Liver (tissue), 8 donors: ENCODE measurements at regions not wholly inside any gene's neighbourhood (a gene's known extent, or its start where the extent isn't known, plus 50 kb on each side); places are given as distances from the start of the nearest gene placed in this dataset.

Experiments used
- DNase-seq: peaks from one replicate; pipeline ENCODE4 v3.0.0-alpha.2; 2017; ENCODE audit warnings: low spot score
- H3K27ac ChIP-seq, 2 donors: one replicate each; pipeline ENCODE4 v1.7.0; 2013; ENCODE audit warnings: inconsistent platforms in 2 of 2, low read length in 2 of 2, control low read depth in 1 of 2, low read depth in 1 of 2, mild to moderate bottlenecking in 1 of 2
- H3K27me3 ChIP-seq, 4 donors: one replicate each; pipeline versions ENCODE4 v1.6.1 to v1.7.0; 2013; ENCODE audit warnings: low read length in 3 of 4, inconsistent platforms in 1 of 4, mild to moderate bottlenecking in 1 of 4, moderate library complexity in 1 of 4; ENCODE audit not compliant: control insufficient read depth in 4 of 4, insufficient read depth in 4 of 4
- H3K36me3 ChIP-seq, 4 donors: one replicate each; pipeline versions ENCODE4 v1.6.1 to v1.7.0; 2013; ENCODE audit warnings: low read length in 3 of 4, mild to moderate bottlenecking in 3 of 4, low read depth in 1 of 4, moderate library complexity in 1 of 4; ENCODE audit not compliant: control insufficient read depth in 4 of 4, insufficient read depth in 3 of 4
- H3K4me1 ChIP-seq, 4 donors: one replicate each; pipeline versions ENCODE4 v1.6.1 to v1.7.0; 2013; ENCODE audit warnings: low read length in 3 of 4, mild to moderate bottlenecking in 3 of 4, moderate library complexity in 1 of 4; ENCODE audit not compliant: control insufficient read depth in 4 of 4, insufficient read depth in 4 of 4
- H3K4me3 ChIP-seq, 3 donors: one replicate each; pipeline versions ENCODE4 v1.6.1 to v1.7.0; 2013; ENCODE audit warnings: low read length in 3 of 3, control low read depth in 1 of 3, low read depth in 1 of 3, mild to moderate bottlenecking in 1 of 3
- H3K9ac ChIP-seq, 2 donors: one replicate each; pipeline ENCODE4 v1.7.0; 2013; ENCODE audit warnings: low read length in 2 of 2, mild to moderate bottlenecking in 2 of 2, moderate library complexity in 2 of 2, control low read depth in 1 of 2, low read depth in 1 of 2
- H3K9me3 ChIP-seq, 4 donors: one replicate each; pipeline versions ENCODE4 v1.6.1 to v1.7.0; 2013; ENCODE audit warnings: low read length in 3 of 4; ENCODE audit not compliant: control insufficient read depth in 4 of 4
- EGR1 ChIP-seq, 2 donors: IDR thresholded peaks; 2 replicates each; pipeline ENCODE4 v1.6.1; 2016 to 2018; ENCODE audit warnings: antibody characterized with exemption in 2 of 2, low read depth in 2 of 2
- FOXA1 ChIP-seq: IDR thresholded peaks from 2 replicates; pipeline ENCODE4 v1.6.1; 2016; ENCODE audit warnings: antibody characterized with exemption
- FOXA2 ChIP-seq: IDR thresholded peaks from 2 replicates; pipeline ENCODE4 v1.6.1; 2016; ENCODE audit warnings: antibody characterized with exemption
- GABPA ChIP-seq, 2 donors: IDR thresholded peaks in 1 of 2; conservative IDR thresholded peaks in 1 of 2; 2 replicates each; pipeline ENCODE4 v1.6.1; 2016; ENCODE audit warnings: antibody characterized with exemption in 2 of 2, mild to moderate bottlenecking in 1 of 2, moderate library complexity in 1 of 2
- HNF4A ChIP-seq, 2 donors: conservative IDR thresholded peaks; 2 replicates each; pipeline ENCODE4 v1.6.1; 2016; ENCODE audit warnings: antibody characterized with exemption in 2 of 2, mild to moderate bottlenecking in 2 of 2
- HNF4G ChIP-seq: IDR thresholded peaks from 2 replicates; pipeline ENCODE4 v1.6.1; 2016; ENCODE audit warnings: antibody characterized with exemption
- JUND ChIP-seq, 2 donors: IDR thresholded peaks; 2 replicates each; pipeline ENCODE4 v1.6.1; 2016; ENCODE audit warnings: antibody characterized with exemption in 2 of 2
- NR2F2 ChIP-seq: IDR thresholded peaks from 2 replicates; pipeline ENCODE4 v1.6.1; 2016; ENCODE audit warnings: antibody characterized with exemption
- RAD21 ChIP-seq, 2 donors: IDR thresholded peaks; 2 replicates each; pipeline ENCODE4 v1.6.1; 2016; ENCODE audit warnings: antibody characterized with exemption in 2 of 2, mild to moderate bottlenecking in 2 of 2
- RXRA ChIP-seq, 2 donors: IDR thresholded peaks; 2 replicates each; pipeline ENCODE4 v1.6.1; 2017 to 2018; ENCODE audit warnings: antibody characterized with exemption in 2 of 2, mild to moderate bottlenecking in 1 of 2
- SP1 ChIP-seq: IDR thresholded peaks from 2 replicates; pipeline ENCODE4 v1.6.1; 2018; ENCODE audit warnings: antibody characterized with exemption, mild to moderate bottlenecking
- TAF1 ChIP-seq: conservative IDR thresholded peaks from 2 replicates; pipeline ENCODE4 v1.6.1; 2016; ENCODE audit warnings: antibody characterized with exemption, mild to moderate bottlenecking
- YY1 ChIP-seq: IDR thresholded peaks from 2 replicates; pipeline ENCODE4 v1.6.1; 2016; ENCODE audit warnings: antibody characterized with exemption, mild to moderate bottlenecking
- WGBS: extraction: QIAGEN DNeasy Blood & Tissue Kit; methylation state at CpG from one replicate; pipeline ENCODE4 v1.1.7; 2013; 5-methylcytosine and 5-hydroxymethylcytosine counted together
- TF ChIP-seq, protein P1 (sequence below): fragments of 150-350 bp; IDR thresholded peaks from 2 replicates; pipeline ENCODE4 v1.5.1; 2017; ENCODE audit warnings: improper control_type of control experiment, low read depth, low read length; ENCODE audit not compliant: missing input control
- TF ChIP-seq, protein P2 (sequence below): IDR thresholded peaks from 2 replicates; pipeline ENCODE4 v1.6.1; 2016; ENCODE audit warnings: antibody characterized with exemption
- TF ChIP-seq, protein P3 (sequence below): IDR thresholded peaks from 2 replicates; pipeline ENCODE4 v1.6.1; 2016; ENCODE audit warnings: antibody characterized with exemption
- TF ChIP-seq, protein P4 (sequence below): IDR thresholded peaks from 2 replicates; pipeline ENCODE4 v1.6.1; 2016; ENCODE audit warnings: antibody characterized with exemption, mild to moderate bottlenecking
- donor health status: healthy.
- donor health status: healthy.
- donor health status: healthy.
- donor health status: healthy.
- donor health status: healthy.

DNA sequence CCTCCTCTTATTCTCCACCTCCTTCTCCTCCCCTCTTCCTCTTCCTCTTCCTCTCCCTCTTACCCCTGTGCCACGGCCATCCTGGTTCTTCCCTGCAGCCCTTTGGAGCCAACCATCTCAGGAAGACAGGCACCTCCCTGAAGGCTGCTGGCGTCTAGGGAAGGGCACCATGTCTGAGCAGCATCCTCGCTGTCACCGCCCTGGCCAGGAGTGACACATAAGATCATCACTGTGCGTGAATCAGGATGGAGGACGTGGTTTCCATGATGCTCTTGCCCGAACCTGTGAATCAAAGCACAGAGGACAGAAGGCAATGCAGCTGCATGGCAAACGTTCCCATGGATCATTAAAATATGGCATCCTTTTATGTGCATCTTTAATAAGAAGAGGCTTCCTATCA, 236.0 kb downstream of the SH3BP4 start:
- Histone ChIP-seq H3K4me1 (no peaks in the 10 kb centered on the region), H3K9me3 (peaks cover 0 to 6% (median 0%) of the 10 kb centered on the region in 4 donors), H3K27ac (no peak overlapping the region), H3K27me3 (peaks cover 0 to 4% (median 0%) of the 10 kb centered on the region in 4 donors), H3K9ac (no peak overlapping the region), H3K36me3 (no peaks in the 10 kb centered on the region), H3K4me3 (no peak overlapping the region)
- TF ChIP-seq SP1 (no peak), HNF4A (conservative IDR thresholded peaks at IDR 0.05) (no peak), RAD21 (IDR thresholded peaks at IDR 0.05) (no peak), EGR1 (IDR thresholded peaks at IDR 0.05; ENCODE audit: low read depth in 2 of 2) (no peak), NR2F2 (no peak), YY1 (no peak)
- DNase-seq, result no peak
- WGBS, result 86% methylated on average over 8 of the region's 8 CpGs

DNA sequence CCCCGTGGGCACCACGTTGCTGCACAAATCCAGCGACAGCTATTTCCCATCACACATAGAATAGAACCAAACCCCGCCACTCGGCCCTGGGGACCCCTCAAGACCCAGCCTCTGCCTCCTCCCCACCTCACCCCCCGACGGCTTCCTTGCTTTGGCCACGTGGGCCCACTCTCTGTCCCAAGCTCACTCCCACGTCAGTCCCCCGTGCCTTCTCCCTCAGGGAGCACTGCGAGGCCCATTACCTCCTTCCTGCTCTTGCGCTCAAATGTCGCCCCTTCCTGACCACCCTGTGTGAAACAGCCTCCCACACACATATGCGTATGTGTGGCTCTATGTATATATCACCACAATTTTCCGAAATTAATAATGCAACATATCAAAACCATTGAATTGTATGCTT, 239.7 kb downstream of the SH3BP4 start:
- Histone ChIP-seq H3K27ac (no peak overlapping the region), H3K9me3 (peaks cover 0 to 6% (median 0%) of the 10 kb centered on the region in 4 donors), H3K9ac (no peak overlapping the region), H3K36me3 (no peaks in the 10 kb centered on the region), H3K4me1 (no peaks in the 10 kb centered on the region), H3K27me3 (no peaks in the 10 kb centered on the region), H3K4me3 (no peak overlapping the region)
- TF ChIP-seq NR2F2 (no peak), GABPA (IDR thresholded peaks at IDR 0.05 in 1 of 2, conservative IDR thresholded peaks at IDR 0.05 in 1 of 2) (no peak), RAD21 (IDR thresholded peaks at IDR 0.05) (no peak), FOXA2 (no peak), EGR1 (IDR thresholded peaks at IDR 0.05; ENCODE audit: low read depth in 2 of 2) (no peak), HNF4A (conservative IDR thresholded peaks at IDR 0.05) (no peak), TAF1 (no peak), HNF4G (no peak), FOXA1 (no peak), RXRA (IDR thresholded peaks at IDR 0.05) (no peak), JUND (IDR thresholded peaks at IDR 0.05) (no peak), SP1 (no peak)
- TF ChIP-seq, protein P1, sequence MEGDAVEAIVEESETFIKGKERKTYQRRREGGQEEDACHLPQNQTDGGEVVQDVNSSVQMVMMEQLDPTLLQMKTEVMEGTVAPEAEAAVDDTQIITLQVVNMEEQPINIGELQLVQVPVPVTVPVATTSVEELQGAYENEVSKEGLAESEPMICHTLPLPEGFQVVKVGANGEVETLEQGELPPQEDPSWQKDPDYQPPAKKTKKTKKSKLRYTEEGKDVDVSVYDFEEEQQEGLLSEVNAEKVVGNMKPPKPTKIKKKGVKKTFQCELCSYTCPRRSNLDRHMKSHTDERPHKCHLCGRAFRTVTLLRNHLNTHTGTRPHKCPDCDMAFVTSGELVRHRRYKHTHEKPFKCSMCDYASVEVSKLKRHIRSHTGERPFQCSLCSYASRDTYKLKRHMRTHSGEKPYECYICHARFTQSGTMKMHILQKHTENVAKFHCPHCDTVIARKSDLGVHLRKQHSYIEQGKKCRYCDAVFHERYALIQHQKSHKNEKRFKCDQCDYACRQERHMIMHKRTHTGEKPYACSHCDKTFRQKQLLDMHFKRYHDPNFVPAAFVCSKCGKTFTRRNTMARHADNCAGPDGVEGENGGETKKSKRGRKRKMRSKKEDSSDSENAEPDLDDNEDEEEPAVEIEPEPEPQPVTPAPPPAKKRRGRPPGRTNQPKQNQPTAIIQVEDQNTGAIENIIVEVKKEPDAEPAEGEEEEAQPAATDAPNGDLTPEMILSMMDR, result no peak
- TF ChIP-seq, protein P2, sequence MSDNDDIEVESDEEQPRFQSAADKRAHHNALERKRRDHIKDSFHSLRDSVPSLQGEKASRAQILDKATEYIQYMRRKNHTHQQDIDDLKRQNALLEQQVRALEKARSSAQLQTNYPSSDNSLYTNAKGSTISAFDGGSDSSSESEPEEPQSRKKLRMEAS, result no peak
- TF ChIP-seq, protein P3, sequence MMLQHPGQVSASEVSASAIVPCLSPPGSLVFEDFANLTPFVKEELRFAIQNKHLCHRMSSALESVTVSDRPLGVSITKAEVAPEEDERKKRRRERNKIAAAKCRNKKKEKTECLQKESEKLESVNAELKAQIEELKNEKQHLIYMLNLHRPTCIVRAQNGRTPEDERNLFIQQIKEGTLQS, result no peak
- TF ChIP-seq, protein P4, sequence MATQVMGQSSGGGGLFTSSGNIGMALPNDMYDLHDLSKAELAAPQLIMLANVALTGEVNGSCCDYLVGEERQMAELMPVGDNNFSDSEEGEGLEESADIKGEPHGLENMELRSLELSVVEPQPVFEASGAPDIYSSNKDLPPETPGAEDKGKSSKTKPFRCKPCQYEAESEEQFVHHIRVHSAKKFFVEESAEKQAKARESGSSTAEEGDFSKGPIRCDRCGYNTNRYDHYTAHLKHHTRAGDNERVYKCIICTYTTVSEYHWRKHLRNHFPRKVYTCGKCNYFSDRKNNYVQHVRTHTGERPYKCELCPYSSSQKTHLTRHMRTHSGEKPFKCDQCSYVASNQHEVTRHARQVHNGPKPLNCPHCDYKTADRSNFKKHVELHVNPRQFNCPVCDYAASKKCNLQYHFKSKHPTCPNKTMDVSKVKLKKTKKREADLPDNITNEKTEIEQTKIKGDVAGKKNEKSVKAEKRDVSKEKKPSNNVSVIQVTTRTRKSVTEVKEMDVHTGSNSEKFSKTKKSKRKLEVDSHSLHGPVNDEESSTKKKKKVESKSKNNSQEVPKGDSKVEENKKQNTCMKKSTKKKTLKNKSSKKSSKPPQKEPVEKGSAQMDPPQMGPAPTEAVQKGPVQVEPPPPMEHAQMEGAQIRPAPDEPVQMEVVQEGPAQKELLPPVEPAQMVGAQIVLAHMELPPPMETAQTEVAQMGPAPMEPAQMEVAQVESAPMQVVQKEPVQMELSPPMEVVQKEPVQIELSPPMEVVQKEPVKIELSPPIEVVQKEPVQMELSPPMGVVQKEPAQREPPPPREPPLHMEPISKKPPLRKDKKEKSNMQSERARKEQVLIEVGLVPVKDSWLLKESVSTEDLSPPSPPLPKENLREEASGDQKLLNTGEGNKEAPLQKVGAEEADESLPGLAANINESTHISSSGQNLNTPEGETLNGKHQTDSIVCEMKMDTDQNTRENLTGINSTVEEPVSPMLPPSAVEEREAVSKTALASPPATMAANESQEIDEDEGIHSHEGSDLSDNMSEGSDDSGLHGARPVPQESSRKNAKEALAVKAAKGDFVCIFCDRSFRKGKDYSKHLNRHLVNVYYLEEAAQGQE, result no peak
- DNase-seq, result no peak
- 78% methylated on average over 15 of the region's 15 CpGs for WGBS
